GM12878 (cell line): ENCODE measurements at regions not wholly inside any gene's neighbourhood (a gene's known extent, or its start where the extent isn't known, plus 50 kb on each side); places are given as distances from the start of the nearest gene placed in this dataset.

Experiments
- ATAC-seq: fragments of 200-7000 bp; cut with Tn5 transposase; 3 replicates; pipeline ENCODE4 v1.9.1; 2020; ENCODE audit warnings: mild to moderate bottlenecking, moderate library complexity
- BruUV-seq: library from RNA; stranded (reverse); fragments of 400-500 nt; replicated peaks from 2 replicates; lab custom pipeline; 2021; lab: Mats Ljungman, UMichigan
- CTCF ChIA-PET: fragments of 300-600 bp; sonication (Branson Sonifier 250); formaldehyde crosslinking; extraction: SDS; loops from one replicate; lab custom pipeline; 2021; ENCODE audit warnings: inconsistent platforms; lab: Yijun Ruan, JAX
- POLR2A ChIA-PET: fragments of 350-600 bp; formaldehyde crosslinking; extraction: SDS; loops from one replicate; lab custom pipeline; 2021; ENCODE audit warnings: inconsistent platforms; lab: Charles Lee
- RAD21 ChIA-PET: fragments of 300-600 bp; sonication (Branson Sonifier 250); formaldehyde crosslinking; loops from one replicate; lab custom pipeline; 2023; ENCODE audit warnings: antibody characterized with exemption; ENCODE audit not compliant: unreplicated experiment; lab: Charles Lee
- SMC1A ChIA-PET: fragments of 300-600 bp; sonication (Branson Sonifier 250); formaldehyde crosslinking; loops from one replicate; lab custom pipeline; 2023; ENCODE audit not compliant: unreplicated experiment, uncharacterized antibody; lab: Charles Lee
- DNase-seq: peaks from one replicate; pipeline ENCODE4 v3.0.0-alpha.2; 2011; ENCODE audit warnings: low read depth, low spot score
- FAIRE-seq: peaks from 3 replicates; lab custom pipeline; 2011; peaks lifted over from hg19 to GRCh38; lab: Jason Lieb, UNC
- H2AFZ ChIP-seq: 2 replicates; pipeline ENCODE4 v1.6.0; 2011; ENCODE audit warnings: low read depth, low read length, control low read depth; ENCODE audit not compliant: control insufficient read depth
- H3K27ac ChIP-seq: 2 replicates; pipeline ENCODE4 v1.5.1; 2011; ENCODE audit warnings: control low read depth; ENCODE audit not compliant: control insufficient read depth, insufficient read depth
- H3K27me3 ChIP-seq, 2 experiments: replicated peaks in 1 of 2; 2 replicates each; pipeline versions ENCODE4 v1.6.0 to v1.6.1; 2011; ENCODE audit warnings: low read length in 1 of 2; ENCODE audit not compliant: control insufficient read depth in 2 of 2, insufficient read depth in 2 of 2
- H3K36me3 ChIP-seq, 2 experiments: 2 replicates each; pipeline ENCODE4 v1.5.1; 2011; ENCODE audit warnings: low read length in 1 of 2; ENCODE audit not compliant: control insufficient read depth in 2 of 2, insufficient read depth in 2 of 2
- H3K4me1 ChIP-seq: 2 replicates; pipeline ENCODE4 v1.6.1; 2011; ENCODE audit warnings: mild to moderate bottlenecking, low read length, moderate library complexity, mixed read lengths; ENCODE audit not compliant: control insufficient read depth, insufficient read depth
- H3K4me2 ChIP-seq: 2 replicates; pipeline ENCODE4 v1.6.0; 2011; ENCODE audit warnings: control low read depth; ENCODE audit not compliant: control insufficient read depth, insufficient read depth
- H3K4me3 ChIP-seq: fragments of 200-600 bp; sonication (generic); 2 replicates; pipeline ENCODE4 v1.5.1; 2016
- H3K79me2 ChIP-seq: 2 replicates; pipeline ENCODE4 v1.6.0; 2011; ENCODE audit warnings: low read length; ENCODE audit not compliant: control insufficient read depth, insufficient read depth
- H3K9ac ChIP-seq: 2 replicates; pipeline ENCODE4 v1.8.0; 2011; ENCODE audit warnings: low read length, control low read depth, mixed read lengths; ENCODE audit not compliant: control insufficient read depth, insufficient read depth
- H3K9me3 ChIP-seq: replicated peaks from 3 replicates; pipeline ENCODE4 v1.5.1; 2011; ENCODE audit warnings: mild to moderate bottlenecking, low read length; ENCODE audit not compliant: control insufficient read depth, insufficient read depth
- H4K20me1 ChIP-seq: 2 replicates; pipeline ENCODE4 v1.6.0; 2011; ENCODE audit not compliant: control insufficient read depth, insufficient read depth
- ASH2L ChIP-seq: fragments of 300-600, 200-600 bp; sonication (generic); IDR thresholded peaks from 2 replicates; pipeline ENCODE4 v1.6.1; 2017; ENCODE audit warnings: low read depth, mild to moderate bottlenecking, borderline replicate concordance
- CBFB ChIP-seq: IDR thresholded peaks from 2 replicates; pipeline ENCODE4 v1.6.1; 2016; ENCODE audit warnings: antibody characterized with exemption, low read depth
- CHD1 ChIP-seq: IDR thresholded peaks from 2 replicates; pipeline ENCODE4 v1.6.1; 2012; ENCODE audit warnings: low read depth, low read length, improper control_type of control experiment
- IKZF1 ChIP-seq: fragments of 450-650 bp; conservative IDR thresholded peaks from 2 replicates; pipeline ENCODE4 v1.6.1; 2017; ENCODE audit warnings: antibody characterized with exemption, mild to moderate bottlenecking
- MTA2 ChIP-seq: fragments of 450-650 bp; IDR thresholded peaks from 2 replicates; pipeline ENCODE4 v1.6.1; 2016; ENCODE audit warnings: low read depth, mild to moderate bottlenecking, moderate library complexity
- NR2C1 ChIP-seq: fragments of 450-650 bp; IDR thresholded peaks from 2 replicates; pipeline ENCODE4 v1.6.1; 2017; ENCODE audit warnings: antibody characterized with exemption, mild to moderate bottlenecking, moderate library complexity
- NRF1 ChIP-seq: conservative IDR thresholded peaks from 2 replicates; pipeline ENCODE4 v1.6.1; 2011; ENCODE audit warnings: mild to moderate bottlenecking, low read depth, low read length, improper control_type of control experiment
- PML ChIP-seq: IDR thresholded peaks from 2 replicates; pipeline ENCODE4 v1.6.1; 2012; ENCODE audit warnings: low read length, inconsistent platforms
- POLR2A ChIP-seq: IDR thresholded peaks from 2 replicates; pipeline ENCODE4 v1.6.1; 2011; ENCODE audit warnings: low read depth, mild to moderate bottlenecking, low read length
- SRF ChIP-seq, 2 experiments: IDR thresholded peaks; 2 replicates each; pipeline ENCODE4 v1.6.1; 2011; ENCODE audit warnings: low read depth in 2 of 2, low read length in 2 of 2, mild to moderate bottlenecking in 1 of 2, moderate library complexity in 1 of 2
- WGBS: methylation state at CpG from one replicate; pipeline ENCODE4 v1.1.6; 2016; ENCODE audit warnings: low lambda C conversion rate; ENCODE audit not compliant: insufficient replicate concordance, insufficient coverage; ENCODE audit errors: missing lambda C conversion rate; 5-methylcytosine and 5-hydroxymethylcytosine counted together
- in situ Hi-C: fragments of 300-500 bp; cut with MboI; formaldehyde crosslinking; loops from 9 replicates; pipeline ENCODE4 v1.14.3; 2018; ENCODE audit warnings: mixed read lengths
- intact Hi-C: fragments of 100-400 bp; cut with micrococcal nuclease; formaldehyde crosslinking; loops from one replicate; pipeline ENCODE4 v1.14.2; 2022; ENCODE audit not compliant: unreplicated experiment
- TF ChIP-seq, protein P1 (sequence below): fragments of 450-650 bp; IDR thresholded peaks from 2 replicates; pipeline ENCODE4 v1.6.1; 2017; ENCODE audit warnings: antibody characterized with exemption, mild to moderate bottlenecking, moderate library complexity
- TF ChIP-seq, protein P2 (sequence below): fragments of 450-650 bp; IDR thresholded peaks from 2 replicates; pipeline ENCODE4 v1.6.1; 2017; ENCODE audit warnings: mild to moderate bottlenecking, moderate library complexity

DNA sequence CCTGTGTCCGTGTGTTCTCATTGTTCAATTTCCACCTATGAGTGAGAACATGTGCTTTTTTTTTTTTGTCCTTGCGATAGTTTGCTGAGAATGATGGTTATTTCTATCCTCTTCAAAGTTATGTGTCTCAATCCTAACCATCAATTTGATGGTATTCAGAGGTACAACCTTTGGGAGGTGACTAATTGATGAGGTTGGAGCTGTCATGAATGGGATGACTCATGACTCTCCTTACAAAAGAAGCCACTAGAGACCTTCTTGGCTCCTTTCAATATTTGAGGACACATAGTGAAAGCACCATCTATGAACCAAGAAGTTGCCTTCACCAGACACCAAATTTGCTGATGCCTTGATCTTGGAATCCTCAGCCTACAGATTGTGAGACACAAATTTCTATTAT, 677.1 kb upstream of the DDX18 start:
- DNase-seq = no peak
- BruUV-seq = no TSS peak
- POLR2A ChIA-PET = no interaction called here
- 75% methylated on average over 1 of the region's 2 CpGs for WGBS
- H3K9me3 ChIP-seq = no peaks in the 10 kb centered on the region
- no peaks in the 10 kb centered on the region for H3K79me2 ChIP-seq
- no peaks in the 10 kb centered on the region for H3K4me1 ChIP-seq
- intact Hi-C loops = no loop called here
- in situ Hi-C loops = no loop called here
- ATAC-seq = no peak
- no peak overlapping the region for H3K9ac ChIP-seq
- no peak overlapping the region for H3K4me2 ChIP-seq
- H3K36me3 ChIP-seq = no peaks in the 10 kb centered on the region
- H4K20me1 ChIP-seq = no peaks in the 10 kb centered on the region
- no peak overlapping the region for H3K4me3 ChIP-seq
- TF ChIP-seq SRF (IDR thresholded peaks at IDR 0.05; ENCODE audit: low read depth in 2 of 2, low read length in 2 of 2) (no peak), NRF1 (no peak), IKZF1 (no peak), MTA2 (no peak), POLR2A (no peak), PML (no peak), NR2C1 (no peak)
- TF ChIP-seq, all 136 proteins: peak for 0
- H3K27ac ChIP-seq = no peak overlapping the region
- ChIA-PET RAD21 (no interaction called here), CTCF (no interaction called here), SMC1A (no interaction called here)
- H3K27me3 ChIP-seq = no peaks in the 10 kb centered on the region
- no peak for FAIRE-seq
- no peak overlapping the region for H2AFZ ChIP-seq

DNA sequence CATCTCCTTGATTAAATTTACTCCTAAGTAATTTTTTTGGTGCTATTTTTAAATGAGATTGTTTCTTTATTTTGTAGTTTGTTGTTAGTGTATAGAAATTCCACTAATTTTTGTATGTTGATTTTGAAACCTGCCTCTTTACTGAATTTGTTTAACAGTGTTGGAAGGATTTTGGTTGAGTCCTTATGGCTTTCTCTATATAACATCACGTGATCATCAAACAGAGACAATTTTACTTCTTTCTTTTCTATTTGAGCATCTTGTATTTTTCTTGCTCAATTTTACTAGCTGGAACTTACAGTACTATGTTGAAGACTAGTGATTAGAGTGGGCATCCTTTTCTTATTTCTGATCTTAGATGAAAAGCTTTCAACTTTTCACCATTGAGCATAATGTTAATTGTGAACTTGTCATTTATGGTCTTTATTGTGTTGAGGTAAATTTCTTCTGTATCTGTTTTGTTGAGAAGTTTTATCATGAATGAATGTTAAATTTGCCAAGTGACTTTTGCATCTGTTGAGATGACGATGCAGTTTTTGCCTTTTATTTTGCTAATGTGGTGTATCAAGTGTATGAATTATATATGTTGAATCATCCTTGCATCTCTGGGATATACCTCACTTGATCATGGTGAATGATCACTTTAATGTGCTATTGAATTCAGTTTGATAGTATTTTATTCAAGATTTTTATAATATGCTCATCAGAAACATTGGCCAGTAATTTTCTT, 645.3 kb upstream of the DDX18 start:
- ChIA-PET RAD21 (no interaction called here), SMC1A (no interaction called here), CTCF (no interaction called here), POLR2A (no interaction called here)
- Histone ChIP-seq H3K27me3 (no peaks in the 10 kb centered on the region), H3K27ac (no peak overlapping the region), H3K4me3 (no peak overlapping the region), H3K36me3 (no peaks in the 10 kb centered on the region), H2AFZ (no peak overlapping the region), H3K4me1 (no peaks in the 10 kb centered on the region), H4K20me1 (no peaks in the 10 kb centered on the region), H3K9me3 (no peaks in the 10 kb centered on the region), H3K79me2 (no peaks in the 10 kb centered on the region), H3K4me2 (no peak overlapping the region), H3K9ac (no peak overlapping the region)
- DNase-seq (no peak), FAIRE-seq (no peak), ATAC-seq (no peak)
- 10% methylated on average over 2 of the region's 2 CpGs for WGBS
- in situ Hi-C loops (no loop called here), intact Hi-C loops (no loop called here)
- BruUV-seq = no TSS peak
- TF ChIP-seq, protein P1, sequence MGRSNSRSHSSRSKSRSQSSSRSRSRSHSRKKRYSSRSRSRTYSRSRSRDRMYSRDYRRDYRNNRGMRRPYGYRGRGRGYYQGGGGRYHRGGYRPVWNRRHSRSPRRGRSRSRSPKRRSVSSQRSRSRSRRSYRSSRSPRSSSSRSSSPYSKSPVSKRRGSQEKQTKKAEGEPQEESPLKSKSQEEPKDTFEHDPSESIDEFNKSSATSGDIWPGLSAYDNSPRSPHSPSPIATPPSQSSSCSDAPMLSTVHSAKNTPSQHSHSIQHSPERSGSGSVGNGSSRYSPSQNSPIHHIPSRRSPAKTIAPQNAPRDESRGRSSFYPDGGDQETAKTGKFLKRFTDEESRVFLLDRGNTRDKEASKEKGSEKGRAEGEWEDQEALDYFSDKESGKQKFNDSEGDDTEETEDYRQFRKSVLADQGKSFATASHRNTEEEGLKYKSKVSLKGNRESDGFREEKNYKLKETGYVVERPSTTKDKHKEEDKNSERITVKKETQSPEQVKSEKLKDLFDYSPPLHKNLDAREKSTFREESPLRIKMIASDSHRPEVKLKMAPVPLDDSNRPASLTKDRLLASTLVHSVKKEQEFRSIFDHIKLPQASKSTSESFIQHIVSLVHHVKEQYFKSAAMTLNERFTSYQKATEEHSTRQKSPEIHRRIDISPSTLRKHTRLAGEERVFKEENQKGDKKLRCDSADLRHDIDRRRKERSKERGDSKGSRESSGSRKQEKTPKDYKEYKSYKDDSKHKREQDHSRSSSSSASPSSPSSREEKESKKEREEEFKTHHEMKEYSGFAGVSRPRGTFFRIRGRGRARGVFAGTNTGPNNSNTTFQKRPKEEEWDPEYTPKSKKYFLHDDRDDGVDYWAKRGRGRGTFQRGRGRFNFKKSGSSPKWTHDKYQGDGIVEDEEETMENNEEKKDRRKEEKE = no peak
- TF ChIP-seq CHD1 (no peak), ASH2L (no peak), CBFB (no peak)
- TF ChIP-seq, protein P2, sequence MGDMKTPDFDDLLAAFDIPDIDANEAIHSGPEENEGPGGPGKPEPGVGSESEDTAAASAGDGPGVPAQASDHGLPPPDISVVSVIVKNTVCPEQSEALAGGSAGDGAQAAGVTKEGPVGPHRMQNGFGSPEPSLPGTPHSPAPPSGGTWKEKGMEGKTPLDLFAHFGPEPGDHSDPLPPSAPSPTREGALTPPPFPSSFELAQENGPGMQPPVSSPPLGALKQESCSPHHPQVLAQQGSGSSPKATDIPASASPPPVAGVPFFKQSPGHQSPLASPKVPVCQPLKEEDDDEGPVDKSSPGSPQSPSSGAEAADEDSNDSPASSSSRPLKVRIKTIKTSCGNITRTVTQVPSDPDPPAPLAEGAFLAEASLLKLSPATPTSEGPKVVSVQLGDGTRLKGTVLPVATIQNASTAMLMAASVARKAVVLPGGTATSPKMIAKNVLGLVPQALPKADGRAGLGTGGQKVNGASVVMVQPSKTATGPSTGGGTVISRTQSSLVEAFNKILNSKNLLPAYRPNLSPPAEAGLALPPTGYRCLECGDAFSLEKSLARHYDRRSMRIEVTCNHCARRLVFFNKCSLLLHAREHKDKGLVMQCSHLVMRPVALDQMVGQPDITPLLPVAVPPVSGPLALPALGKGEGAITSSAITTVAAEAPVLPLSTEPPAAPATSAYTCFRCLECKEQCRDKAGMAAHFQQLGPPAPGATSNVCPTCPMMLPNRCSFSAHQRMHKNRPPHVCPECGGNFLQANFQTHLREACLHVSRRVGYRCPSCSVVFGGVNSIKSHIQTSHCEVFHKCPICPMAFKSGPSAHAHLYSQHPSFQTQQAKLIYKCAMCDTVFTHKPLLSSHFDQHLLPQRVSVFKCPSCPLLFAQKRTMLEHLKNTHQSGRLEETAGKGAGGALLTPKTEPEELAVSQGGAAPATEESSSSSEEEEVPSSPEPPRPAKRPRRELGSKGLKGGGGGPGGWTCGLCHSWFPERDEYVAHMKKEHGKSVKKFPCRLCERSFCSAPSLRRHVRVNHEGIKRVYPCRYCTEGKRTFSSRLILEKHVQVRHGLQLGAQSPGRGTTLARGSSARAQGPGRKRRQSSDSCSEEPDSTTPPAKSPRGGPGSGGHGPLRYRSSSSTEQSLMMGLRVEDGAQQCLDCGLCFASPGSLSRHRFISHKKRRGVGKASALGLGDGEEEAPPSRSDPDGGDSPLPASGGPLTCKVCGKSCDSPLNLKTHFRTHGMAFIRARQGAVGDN = no peak
